GM13977 (cell line): ENCODE measurements at regions not wholly inside any gene's neighbourhood (a gene's known extent, or its start where the extent isn't known, plus 50 kb on each side); places are given as distances from the start of the nearest gene placed in this dataset.

Experiments used
- DNase-seq: peaks from one replicate; pipeline ENCODE4 v3.0.0; 2012; ENCODE audit warnings: low spot score
- in situ Hi-C: fragments of 300-500 bp; cut with MboI; formaldehyde crosslinking; loops from one replicate; pipeline ENCODE4 v1.12.0; 2022; ENCODE audit warnings: low sequenced_read_pairs, low pct_unique_long_range_greater_than_20kb, mixed read lengths, inconsistent platforms; ENCODE audit not compliant: unreplicated experiment
- TF ChIP-seq, protein P1 (sequence below): IDR thresholded peaks from 2 replicates; pipeline ENCODE4 v1.5.1; 2012; ENCODE audit warnings: mild to moderate bottlenecking, control low read depth; ENCODE audit not compliant: insufficient read depth; ENCODE audit errors: extremely low read depth, missing control alignments

GRCh38 chr18:76264876-76265250, 230.2 kb downstream of the ZNF516 start:
- in situ Hi-C loops: no loop called here
- DNase-seq: no peak
- TF ChIP-seq, protein P1, sequence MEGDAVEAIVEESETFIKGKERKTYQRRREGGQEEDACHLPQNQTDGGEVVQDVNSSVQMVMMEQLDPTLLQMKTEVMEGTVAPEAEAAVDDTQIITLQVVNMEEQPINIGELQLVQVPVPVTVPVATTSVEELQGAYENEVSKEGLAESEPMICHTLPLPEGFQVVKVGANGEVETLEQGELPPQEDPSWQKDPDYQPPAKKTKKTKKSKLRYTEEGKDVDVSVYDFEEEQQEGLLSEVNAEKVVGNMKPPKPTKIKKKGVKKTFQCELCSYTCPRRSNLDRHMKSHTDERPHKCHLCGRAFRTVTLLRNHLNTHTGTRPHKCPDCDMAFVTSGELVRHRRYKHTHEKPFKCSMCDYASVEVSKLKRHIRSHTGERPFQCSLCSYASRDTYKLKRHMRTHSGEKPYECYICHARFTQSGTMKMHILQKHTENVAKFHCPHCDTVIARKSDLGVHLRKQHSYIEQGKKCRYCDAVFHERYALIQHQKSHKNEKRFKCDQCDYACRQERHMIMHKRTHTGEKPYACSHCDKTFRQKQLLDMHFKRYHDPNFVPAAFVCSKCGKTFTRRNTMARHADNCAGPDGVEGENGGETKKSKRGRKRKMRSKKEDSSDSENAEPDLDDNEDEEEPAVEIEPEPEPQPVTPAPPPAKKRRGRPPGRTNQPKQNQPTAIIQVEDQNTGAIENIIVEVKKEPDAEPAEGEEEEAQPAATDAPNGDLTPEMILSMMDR: no peak

DNA sequence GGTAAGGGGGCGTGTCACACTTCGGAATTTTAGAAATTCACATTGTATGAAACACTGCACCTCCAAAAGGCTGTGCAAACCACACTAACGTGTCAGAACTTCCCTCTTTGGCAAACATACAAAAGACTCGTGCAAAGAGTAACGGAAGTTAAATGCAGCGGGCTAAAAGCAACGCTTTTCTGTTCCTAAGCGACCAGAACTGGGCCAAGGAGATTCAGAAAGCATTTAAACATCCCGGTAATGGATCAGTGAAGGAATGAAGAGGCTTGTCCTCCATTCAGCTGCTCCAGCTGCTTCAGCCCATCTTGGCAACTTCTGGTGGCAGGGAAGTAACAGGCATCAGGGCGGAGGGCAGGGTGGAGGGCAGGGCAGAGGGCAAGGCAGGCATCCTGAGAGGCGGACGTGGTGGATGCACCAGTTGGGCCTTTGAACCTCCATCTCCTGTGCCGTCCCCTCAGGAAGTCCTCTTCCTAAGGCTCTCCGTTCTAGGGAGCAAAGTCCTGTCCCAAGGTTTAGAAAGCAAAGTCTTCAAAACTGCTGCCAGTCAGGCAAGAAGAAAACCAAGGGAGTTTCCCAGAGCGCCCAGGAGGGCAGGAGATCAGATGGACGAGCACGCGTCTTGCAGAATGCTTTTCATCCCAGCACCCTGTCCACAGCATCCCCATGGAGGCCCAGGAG, 230.7 kb downstream of the ZNF516 start:
- in situ Hi-C loops: no loop called here
- TF ChIP-seq, protein P1: no peak
- no peak for DNase-seq

GRCh38 chr18:76263046-76264005, 231.7 kb downstream of the ZNF516 start:
- no peak for DNase-seq
- TF ChIP-seq, protein P1: no peak
- in situ Hi-C loops: no loop called here

GRCh38 chr18:76260941-76261472, 234.0 kb downstream of the ZNF516 start:
- in situ Hi-C loops: no loop called here
- no peak for DNase-seq

GRCh38 chr18:76259711-76260110, 235.3 kb downstream of the ZNF516 start:
- TF ChIP-seq, protein P1: no peak
- DNase-seq: no peak

More at GRCh38 chr18:76260941-76261472, 234.0 kb downstream of the ZNF516 start:
- TF ChIP-seq, protein P1: no peak

DNA sequence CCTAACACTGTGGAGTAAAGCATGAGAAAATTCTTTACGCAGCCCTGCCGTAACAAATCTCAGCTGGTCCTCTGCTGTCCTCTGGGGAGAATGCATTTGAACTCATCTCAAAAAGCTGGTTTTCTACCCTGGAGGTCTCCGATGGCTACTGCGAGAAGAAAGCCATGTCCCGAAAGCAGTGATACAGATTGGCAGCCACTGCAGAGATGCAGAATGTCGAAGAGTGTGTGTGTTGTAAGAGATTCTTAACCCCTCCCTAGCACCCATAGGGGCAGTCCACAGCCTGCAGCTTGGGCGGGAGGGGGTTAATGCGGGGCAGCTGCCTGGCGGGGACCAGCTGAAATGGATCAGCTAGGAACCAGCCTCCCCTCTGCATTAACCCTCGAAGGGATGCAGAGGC, 235.9 kb downstream of the ZNF516 start:
- in situ Hi-C loops: no loop called here
- DNase-seq: no peak
- TF ChIP-seq, protein P1: no peak

More at GRCh38 chr18:76259711-76260110, 235.3 kb downstream of the ZNF516 start:
- in situ Hi-C loops: no loop called here
